Smooth muscle cell (in vitro differentiated cells): ENCODE measurements at regions not wholly inside any gene's neighbourhood (a gene's known extent, or its start where the extent isn't known, plus 50 kb on each side); places are given as distances from the start of the nearest gene placed in this dataset.

Source experiments
- DNase-seq: peaks from one replicate; lab custom pipeline; 2025; ENCODE audit not compliant: unreplicated experiment; lab: John Stamatoyannopoulos, UW
- H2AFZ ChIP-seq: fragments of 200-600 bp; sonication (generic); 2 replicates; pipeline ENCODE4 v1.6.0; 2016; ENCODE audit warnings: antibody characterized with exemption, low read depth, mild to moderate bottlenecking
- H3F3A ChIP-seq: fragments of 200-600 bp; sonication (generic); 2 replicates; pipeline ENCODE4 v1.6.0; 2017; ENCODE audit warnings: antibody characterized with exemption, low read depth
- H3K27ac ChIP-seq: fragments of 200-600 bp; sonication (generic); 2 replicates; pipeline ENCODE4 v1.5.1; 2016; ENCODE audit warnings: low read depth, mild to moderate bottlenecking
- H3K27me3 ChIP-seq: fragments of 200-600 bp; sonication (generic); 2 replicates; pipeline ENCODE4 v1.6.1; 2016; ENCODE audit warnings: low read depth, mild to moderate bottlenecking
- H3K36me3 ChIP-seq: fragments of 200-600 bp; sonication (generic); 2 replicates; pipeline ENCODE4 v1.5.1; 2016; ENCODE audit warnings: low read depth
- H3K4me1 ChIP-seq: fragments of 200-600 bp; sonication (generic); 2 replicates; pipeline ENCODE4 v1.5.1; 2016; ENCODE audit warnings: low read depth
- H3K4me2 ChIP-seq: fragments of 200-600 bp; sonication (generic); 2 replicates; pipeline ENCODE4 v1.6.0; 2016; ENCODE audit warnings: mild to moderate bottlenecking
- H3K4me3 ChIP-seq: fragments of 200-600 bp; sonication (generic); 2 replicates; pipeline ENCODE4 v1.5.1; 2016; ENCODE audit warnings: mild to moderate bottlenecking
- H3K79me2 ChIP-seq: fragments of 200-600 bp; sonication (generic); 2 replicates; pipeline ENCODE4 v1.6.0; 2016; ENCODE audit warnings: low read depth, mild to moderate bottlenecking
- H3K9ac ChIP-seq: fragments of 200-600 bp; sonication (generic); 2 replicates; pipeline ENCODE4 v1.6.0; 2016; ENCODE audit warnings: low read depth
- H3K9me3 ChIP-seq: fragments of 200-600 bp; sonication (generic); replicated peaks from 2 replicates; pipeline ENCODE4 v1.5.1; 2016; ENCODE audit warnings: low read depth
- H4K20me1 ChIP-seq: fragments of 200-600 bp; sonication (generic); 2 replicates; pipeline ENCODE4 v1.6.0; 2016; ENCODE audit warnings: low read depth
- WGBS: methylation state at CpG from one replicate; pipeline ENCODE4 v1.1.7; 2016; ENCODE audit warnings: low lambda C conversion rate; 5-methylcytosine and 5-hydroxymethylcytosine counted together
- TF ChIP-seq, protein P1 (sequence below): fragments of 200-600 bp; sonication (generic); IDR thresholded peaks from 2 replicates; pipeline ENCODE4 v1.5.1; 2017; ENCODE audit warnings: borderline replicate concordance, mild to moderate bottlenecking, antibody characterized with exemption; ENCODE audit not compliant: insufficient read depth, poor library complexity, severe bottlenecking

DNA sequence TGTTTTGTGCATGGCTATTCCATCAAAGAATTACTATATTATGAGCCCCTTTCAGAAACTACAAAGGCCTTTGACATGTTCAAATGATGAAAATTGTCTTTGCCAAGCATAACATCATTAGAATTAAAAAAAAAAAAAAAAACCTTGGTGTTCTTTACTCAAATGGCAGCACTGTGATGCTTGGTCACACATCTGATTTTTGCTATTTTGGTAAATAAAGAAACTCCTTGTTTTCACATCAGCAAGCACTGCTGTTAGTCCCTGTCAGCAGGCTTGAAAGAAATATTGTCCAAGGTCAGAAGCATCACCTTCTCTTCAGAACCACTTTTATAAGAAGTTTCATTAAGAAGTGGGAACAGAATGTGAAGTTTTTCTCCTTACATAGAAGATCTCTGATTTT lies 537.3 kb downstream of the MFSD1 start:
- TF ChIP-seq, protein P1, sequence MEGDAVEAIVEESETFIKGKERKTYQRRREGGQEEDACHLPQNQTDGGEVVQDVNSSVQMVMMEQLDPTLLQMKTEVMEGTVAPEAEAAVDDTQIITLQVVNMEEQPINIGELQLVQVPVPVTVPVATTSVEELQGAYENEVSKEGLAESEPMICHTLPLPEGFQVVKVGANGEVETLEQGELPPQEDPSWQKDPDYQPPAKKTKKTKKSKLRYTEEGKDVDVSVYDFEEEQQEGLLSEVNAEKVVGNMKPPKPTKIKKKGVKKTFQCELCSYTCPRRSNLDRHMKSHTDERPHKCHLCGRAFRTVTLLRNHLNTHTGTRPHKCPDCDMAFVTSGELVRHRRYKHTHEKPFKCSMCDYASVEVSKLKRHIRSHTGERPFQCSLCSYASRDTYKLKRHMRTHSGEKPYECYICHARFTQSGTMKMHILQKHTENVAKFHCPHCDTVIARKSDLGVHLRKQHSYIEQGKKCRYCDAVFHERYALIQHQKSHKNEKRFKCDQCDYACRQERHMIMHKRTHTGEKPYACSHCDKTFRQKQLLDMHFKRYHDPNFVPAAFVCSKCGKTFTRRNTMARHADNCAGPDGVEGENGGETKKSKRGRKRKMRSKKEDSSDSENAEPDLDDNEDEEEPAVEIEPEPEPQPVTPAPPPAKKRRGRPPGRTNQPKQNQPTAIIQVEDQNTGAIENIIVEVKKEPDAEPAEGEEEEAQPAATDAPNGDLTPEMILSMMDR: no peak
- Histone ChIP-seq H3K9me3 (no peaks in the 10 kb centered on the region), H3K9ac (no peak overlapping the region)

DNA sequence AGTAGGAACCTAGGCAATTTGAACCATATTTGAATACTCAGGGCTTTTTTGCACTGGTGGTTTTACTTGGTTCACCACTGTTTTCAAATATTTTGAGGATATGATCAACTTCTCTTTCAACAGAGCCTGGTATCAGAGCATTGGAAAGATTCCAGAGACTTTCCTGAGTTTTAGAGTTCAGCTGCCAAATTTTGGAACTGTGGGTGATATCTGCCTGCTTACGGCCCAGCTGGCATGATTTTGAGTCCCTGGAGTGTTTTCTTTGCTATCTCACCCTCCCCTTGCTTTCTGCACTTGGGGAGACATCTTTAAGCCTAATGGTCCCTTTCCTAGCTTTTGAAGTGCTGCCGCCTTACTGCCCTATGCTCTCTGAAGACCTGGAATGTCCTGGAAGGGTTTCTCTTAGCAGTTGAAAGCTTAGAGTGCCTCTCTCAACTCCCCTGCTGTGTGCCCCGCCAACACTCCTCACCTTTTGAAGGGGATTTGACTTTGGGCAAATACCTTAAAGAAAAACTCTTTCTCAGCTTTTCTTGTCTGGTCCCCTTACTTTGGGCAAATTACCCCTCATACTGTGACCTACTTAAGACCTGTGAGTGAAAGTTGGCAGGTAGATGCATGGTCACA lies 539.1 kb downstream of the MFSD1 start:
- Histone ChIP-seq H3K4me1 (no peaks in the 10 kb centered on the region), H3K9ac (no peak overlapping the region), H3K27ac (no peak overlapping the region), H3K27me3 (no peaks in the 10 kb centered on the region), H3K36me3 (no peaks in the 10 kb centered on the region), H3K4me2 (no peak overlapping the region), H3K4me3 (no peak overlapping the region), H4K20me1 (no peaks in the 10 kb centered on the region), H2AFZ (no peak overlapping the region), H3K79me2 (no peaks in the 10 kb centered on the region), H3K9me3 (no peaks in the 10 kb centered on the region), H3F3A (no peaks in the 10 kb centered on the region)
- TF ChIP-seq, protein P1: no peak
- no peak for DNase-seq
- WGBS: 64% methylated on average over 3 of the region's 3 CpGs

More for the DNA sequence above, 537.3 kb downstream of the MFSD1 start:
- Histone ChIP-seq H3F3A (no peaks in the 10 kb centered on the region), H3K36me3 (no peaks in the 10 kb centered on the region), H3K4me1 (no peaks in the 10 kb centered on the region), H2AFZ (no peak overlapping the region), H3K27me3 (no peaks in the 10 kb centered on the region), H3K79me2 (no peaks in the 10 kb centered on the region), H3K27ac (no peak overlapping the region), H3K4me2 (no peak overlapping the region), H3K4me3 (no peak overlapping the region), H4K20me1 (no peaks in the 10 kb centered on the region)
- no peak for DNase-seq

DNA sequence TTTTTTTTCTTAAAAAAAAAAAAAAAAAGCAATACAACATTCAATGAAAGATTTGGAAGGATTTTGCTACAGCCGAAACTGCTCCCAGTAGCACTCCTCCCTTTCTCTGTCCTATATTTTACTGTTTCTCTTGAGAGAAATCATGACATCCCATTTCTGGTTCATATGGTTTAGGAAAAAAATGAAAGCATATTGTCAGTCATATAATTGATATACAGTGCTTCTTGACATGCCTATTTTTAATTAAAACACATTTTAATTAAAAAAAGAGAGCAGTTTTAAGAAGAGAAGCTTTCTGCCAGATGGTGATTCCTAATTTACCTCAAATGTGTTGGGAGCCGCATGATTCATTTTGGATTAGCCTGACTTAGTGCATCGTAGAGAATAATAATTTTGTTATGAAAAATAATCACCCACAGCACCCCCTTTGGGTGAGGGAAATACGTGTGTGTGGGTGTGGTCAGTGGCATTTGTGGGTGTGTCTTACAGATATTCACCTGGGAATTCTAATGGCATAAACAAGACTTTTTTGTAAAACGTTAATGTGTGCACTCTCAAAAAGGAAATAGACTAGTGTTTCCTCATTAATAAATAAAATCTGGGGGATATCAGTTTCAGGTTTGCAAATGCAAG lies 544.5 kb downstream of the MFSD1 start:
- Histone ChIP-seq H4K20me1 (no peaks in the 10 kb centered on the region), H3K27ac (no peak overlapping the region), H3K9me3 (no peaks in the 10 kb centered on the region), H3K36me3 (no peaks in the 10 kb centered on the region), H3F3A (no peaks in the 10 kb centered on the region), H3K79me2 (no peaks in the 10 kb centered on the region), H3K27me3 (peaks cover 4% of the 10 kb centered on the region), H3K4me2 (no peak overlapping the region), H2AFZ (no peak overlapping the region), H3K9ac (no peak overlapping the region), H3K4me1 (no peaks in the 10 kb centered on the region), H3K4me3 (no peak overlapping the region)
- TF ChIP-seq, protein P1: no peak
- no peak for DNase-seq
- WGBS: 79% methylated on average over 5 of the region's 5 CpGs

DNA sequence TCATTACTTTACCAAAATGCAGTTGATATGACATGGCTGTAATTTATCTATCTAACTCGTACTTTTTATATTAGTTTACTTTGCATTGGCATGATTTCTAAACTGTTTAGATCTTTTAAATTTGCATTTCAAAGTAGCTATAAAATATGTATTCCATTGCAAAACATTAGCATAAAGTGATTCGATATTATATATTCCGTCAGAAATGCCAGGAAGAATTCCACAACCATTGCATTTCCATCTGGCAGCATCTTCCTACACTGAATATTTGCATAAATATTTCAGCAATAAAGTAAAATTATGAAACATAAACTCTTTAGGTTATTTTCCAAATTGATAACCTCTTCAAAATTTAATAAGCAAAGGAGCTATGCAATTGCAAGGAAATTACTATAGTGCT lies 546.6 kb downstream of the MFSD1 start:
- no peaks in the 10 kb centered on the region for H3K9me3 ChIP-seq
- H3K4me2 ChIP-seq: no peak overlapping the region
- no peaks in the 10 kb centered on the region for H3K79me2 ChIP-seq
- H3K9ac ChIP-seq: no peak overlapping the region
- no peaks in the 10 kb centered on the region for H3K36me3 ChIP-seq
- no peak overlapping the region for H3K4me3 ChIP-seq
- H2AFZ ChIP-seq: no peak overlapping the region
- TF ChIP-seq, protein P1: no peak
- no peaks in the 10 kb centered on the region for H4K20me1 ChIP-seq
- H3K4me1 ChIP-seq: no peaks in the 10 kb centered on the region
- WGBS: 78% methylated on average over 3 of the region's 3 CpGs
- peaks cover 4% of the 10 kb centered on the region for H3K27me3 ChIP-seq
- DNase-seq: no peak
- no peak overlapping the region for H3K27ac ChIP-seq
- H3F3A ChIP-seq: no peaks in the 10 kb centered on the region
